H9 (cell line): ENCODE measurements at regions not wholly inside any gene's neighbourhood (a gene's known extent, or its start where the extent isn't known, plus 50 kb on each side); places are given as distances from the start of the nearest gene placed in this dataset.

Experiments used
- DNase-seq: peaks from one replicate; pipeline ENCODE4 v3.0.0-alpha.2; 2017
- H2AFZ ChIP-seq: one replicate; pipeline ENCODE4 v1.6.1; 2013; ENCODE audit warnings: mild to moderate bottlenecking, low read length, control low read depth, moderate library complexity
- H2AK5ac ChIP-seq: 2 replicates; pipeline ENCODE4 v1.6.1; 2013; ENCODE audit warnings: low read length, control low read depth, mixed read lengths; ENCODE audit not compliant: insufficient read length
- H2BK120ac ChIP-seq: one replicate; pipeline ENCODE4 v1.6.1; 2013; ENCODE audit warnings: low read depth, mild to moderate bottlenecking, low read length, control low read depth, inconsistent platforms; ENCODE audit not compliant: poor library complexity, severe bottlenecking
- H2BK12ac ChIP-seq: 2 replicates; pipeline ENCODE4 v1.6.1; 2013; ENCODE audit warnings: low read length, control low read depth, mixed read lengths, low read depth; ENCODE audit not compliant: insufficient read length
- H2BK15ac ChIP-seq: 2 replicates; pipeline ENCODE4 v1.6.1; 2013; ENCODE audit warnings: low read depth, low read length, control low read depth
- H2BK20ac ChIP-seq: one replicate; pipeline ENCODE4 v1.6.1; 2013; ENCODE audit warnings: low read depth, mild to moderate bottlenecking, low read length, control low read depth, inconsistent platforms; ENCODE audit not compliant: poor library complexity, severe bottlenecking
- H2BK5ac ChIP-seq: 2 replicates; pipeline ENCODE4 v1.6.1; 2013; ENCODE audit warnings: low read length, control low read depth, mixed read lengths; ENCODE audit not compliant: insufficient read length
- H3K14ac ChIP-seq: 2 replicates; pipeline ENCODE4 v1.6.1; 2013; ENCODE audit warnings: low read length, control low read depth; ENCODE audit not compliant: insufficient read depth
- H3K18ac ChIP-seq: 2 replicates; pipeline ENCODE4 v1.6.1; 2013; ENCODE audit warnings: low read depth, mild to moderate bottlenecking, mixed read lengths, low read length, control low read depth; ENCODE audit not compliant: insufficient read length
- H3K23ac ChIP-seq: 2 replicates; pipeline ENCODE4 v1.6.1; 2013; ENCODE audit warnings: low read length, control low read depth, mixed read lengths, low read depth; ENCODE audit not compliant: insufficient read length
- H3K23me2 ChIP-seq: 2 replicates; pipeline ENCODE4 v1.6.1; 2013; ENCODE audit warnings: low read depth, mild to moderate bottlenecking, mixed read lengths, low read length, control low read depth; ENCODE audit not compliant: insufficient read length, poor library complexity, severe bottlenecking
- H3K27ac ChIP-seq: 2 replicates; pipeline ENCODE4 v1.5.1; 2013; ENCODE audit warnings: low read length, control low read depth, mixed read lengths, low read depth; ENCODE audit not compliant: insufficient read length
- H3K27me3 ChIP-seq: 2 replicates; pipeline ENCODE4 v1.6.1; 2013; ENCODE audit warnings: low read length, control low read depth, inconsistent platforms; ENCODE audit not compliant: insufficient read depth
- H3K4ac ChIP-seq: 2 replicates; pipeline ENCODE4 v1.6.1; 2013; ENCODE audit warnings: low read depth, mild to moderate bottlenecking, control low read depth, inconsistent platforms, low read length, moderate library complexity
- H3K4me1 ChIP-seq: 2 replicates; pipeline ENCODE4 v1.6.1; 2013; ENCODE audit warnings: low read length, control low read depth, inconsistent platforms; ENCODE audit not compliant: insufficient read depth
- H3K4me2 ChIP-seq: 2 replicates; pipeline ENCODE4 v1.6.1; 2013; ENCODE audit warnings: low read length, control low read depth, mixed read lengths; ENCODE audit not compliant: insufficient read length, insufficient read depth
- H3K56ac ChIP-seq: 2 replicates; pipeline ENCODE4 v1.6.1; 2013; ENCODE audit warnings: low read depth, mild to moderate bottlenecking, mixed read lengths, low read length, control low read depth; ENCODE audit not compliant: insufficient read length
- H3K79me1 ChIP-seq: 2 replicates; pipeline ENCODE4 v1.6.1; 2013; ENCODE audit warnings: low read depth, mild to moderate bottlenecking, moderate library complexity, low read length, control low read depth, inconsistent platforms; ENCODE audit not compliant: insufficient read depth, poor library complexity, severe bottlenecking
- H3K79me2 ChIP-seq: 2 replicates; pipeline ENCODE4 v1.6.1; 2013; ENCODE audit warnings: low read length, control low read depth, inconsistent platforms; ENCODE audit not compliant: insufficient read depth
- H3K9ac ChIP-seq: 2 replicates; pipeline ENCODE4 v1.6.1; 2013; ENCODE audit warnings: low read length, control low read depth, mixed read lengths; ENCODE audit not compliant: insufficient read length; ENCODE audit errors: extremely low read depth
- H3K9me3 ChIP-seq: one replicate; pipeline ENCODE4 v1.6.1; 2013; ENCODE audit warnings: low read depth, low read length, inconsistent platforms; ENCODE audit not compliant: control insufficient read depth
- H3T11ph ChIP-seq: one replicate; pipeline ENCODE4 v1.6.1; 2013; ENCODE audit warnings: mild to moderate bottlenecking, low read length, control low read depth, inconsistent platforms
- H4K20me1 ChIP-seq: one replicate; pipeline ENCODE4 v1.6.1; 2013; ENCODE audit not compliant: control insufficient read depth, insufficient read length, insufficient read depth
- H4K5ac ChIP-seq: 2 replicates; pipeline ENCODE4 v1.6.1; 2013; ENCODE audit warnings: low read depth, mild to moderate bottlenecking, mixed read lengths, low read length, control low read depth; ENCODE audit not compliant: insufficient read length
- H4K8ac ChIP-seq: replicated peaks from 2 replicates; pipeline ENCODE4 v1.6.1; 2013; ENCODE audit warnings: low read length, control low read depth, mixed read lengths, low read depth; ENCODE audit not compliant: insufficient read length
- H4K91ac ChIP-seq: 2 replicates; pipeline ENCODE4 v1.6.1; 2013; ENCODE audit warnings: low read depth, mild to moderate bottlenecking, moderate library complexity, mixed read lengths, low read length, control low read depth; ENCODE audit not compliant: insufficient read length
- H3K27ac Mint-ChIP-seq, 3 experiments: 2 replicates in 2 of 3; 3 replicates in 1 of 3; pipeline ENCODE4 v1.8.0; 2020 to 2021; ENCODE audit warnings: mixed read lengths in 3 of 3, mild to moderate bottlenecking in 1 of 3, moderate library complexity in 1 of 3
- H3K27me3 Mint-ChIP-seq: 2 replicates; pipeline ENCODE4 v1.8.0; 2021; ENCODE audit warnings: low read depth, mild to moderate bottlenecking, moderate library complexity, mixed read lengths
- H3K36me3 Mint-ChIP-seq, 3 experiments: 2 replicates in 2 of 3; 3 replicates in 1 of 3; pipeline ENCODE4 v1.8.0; 2020 to 2021; ENCODE audit warnings: low read depth in 3 of 3, mixed read lengths in 3 of 3; ENCODE audit not compliant: insufficient read depth in 1 of 3
- H3K4me1 Mint-ChIP-seq, 2 experiments: 2 replicates each; pipeline ENCODE4 v1.8.0; 2020; ENCODE audit warnings: mixed read lengths in 2 of 2
- H3K4me3 Mint-ChIP-seq, 2 experiments: 2 replicates in 1 of 2; 3 replicates in 1 of 2; pipeline ENCODE4 v1.8.0; 2020 to 2021; ENCODE audit warnings: mild to moderate bottlenecking in 2 of 2, mixed read lengths in 2 of 2, moderate library complexity in 1 of 2
- H3K9me3 Mint-ChIP-seq, 2 experiments: 2 replicates in 1 of 2; 3 replicates in 1 of 2; pipeline ENCODE4 v1.8.0; 2020; ENCODE audit warnings: mild to moderate bottlenecking in 2 of 2, mixed read lengths in 2 of 2, moderate library complexity in 1 of 2
- WGBS: extraction: QIAGEN DNeasy Blood & Tissue Kit; methylation state at CpG from one replicate; pipeline ENCODE4 v1.1.7; 2013; ENCODE audit warnings: missing lambda C conversion rate, low lambda C conversion rate, mixed read lengths; ENCODE audit not compliant: insufficient read length; ENCODE audit errors: extremely low coverage; 5-methylcytosine and 5-hydroxymethylcytosine counted together
- TF ChIP-seq, protein P1 (sequence below): fragments of 200-600 bp; sonication (generic); conservative IDR thresholded peaks from 3 replicates; pipeline ENCODE4 v1.8.0; 2021; ENCODE audit warnings: antibody characterized with exemption, mild to moderate bottlenecking

GRCh38 chr16:59045501-59045900 is 311.4 kb upstream of the GOT2 start:
- Histone ChIP-seq H3K4ac (no peak overlapping the region), H3K9me3 (no peaks in the 10 kb centered on the region), H2BK15ac (no peak overlapping the region), H4K91ac (no peak overlapping the region), H3K18ac (no peak overlapping the region), H2BK20ac (no peak overlapping the region), H4K5ac (no peak overlapping the region), H3K56ac (no peak overlapping the region), H2AK5ac (no peak overlapping the region), H3T11ph (no peak overlapping the region), H3K79me2 (no peaks in the 10 kb centered on the region), H2AFZ (no peak overlapping the region), H3K79me1 (no peaks in the 10 kb centered on the region), H3K23me2 (no peaks in the 10 kb centered on the region), H3K27me3 (no peaks in the 10 kb centered on the region), H4K8ac (no peak overlapping the region), H3K4me2 (no peak overlapping the region), H3K4me1 (no peaks in the 10 kb centered on the region), H2BK5ac (no peak overlapping the region), H3K27ac (no peak overlapping the region), H3K9ac (no peak overlapping the region), H3K14ac (no peak overlapping the region), H2BK12ac (no peak overlapping the region), H3K23ac (no peak overlapping the region), H2BK120ac (no peak overlapping the region), H4K20me1 (no peaks in the 10 kb centered on the region)
- Mint-ChIP-seq H3K27ac (no peak overlapping the region), H3K9me3 (no peaks in the 10 kb centered on the region), H3K36me3 (no peaks in the 10 kb centered on the region), H3K4me3 (no peak overlapping the region), H3K27me3 (no peaks in the 10 kb centered on the region; the same call in 1 of the 2 replicates), H3K4me1 (no peaks in the 10 kb centered on the region)
- TF ChIP-seq, protein P1, sequence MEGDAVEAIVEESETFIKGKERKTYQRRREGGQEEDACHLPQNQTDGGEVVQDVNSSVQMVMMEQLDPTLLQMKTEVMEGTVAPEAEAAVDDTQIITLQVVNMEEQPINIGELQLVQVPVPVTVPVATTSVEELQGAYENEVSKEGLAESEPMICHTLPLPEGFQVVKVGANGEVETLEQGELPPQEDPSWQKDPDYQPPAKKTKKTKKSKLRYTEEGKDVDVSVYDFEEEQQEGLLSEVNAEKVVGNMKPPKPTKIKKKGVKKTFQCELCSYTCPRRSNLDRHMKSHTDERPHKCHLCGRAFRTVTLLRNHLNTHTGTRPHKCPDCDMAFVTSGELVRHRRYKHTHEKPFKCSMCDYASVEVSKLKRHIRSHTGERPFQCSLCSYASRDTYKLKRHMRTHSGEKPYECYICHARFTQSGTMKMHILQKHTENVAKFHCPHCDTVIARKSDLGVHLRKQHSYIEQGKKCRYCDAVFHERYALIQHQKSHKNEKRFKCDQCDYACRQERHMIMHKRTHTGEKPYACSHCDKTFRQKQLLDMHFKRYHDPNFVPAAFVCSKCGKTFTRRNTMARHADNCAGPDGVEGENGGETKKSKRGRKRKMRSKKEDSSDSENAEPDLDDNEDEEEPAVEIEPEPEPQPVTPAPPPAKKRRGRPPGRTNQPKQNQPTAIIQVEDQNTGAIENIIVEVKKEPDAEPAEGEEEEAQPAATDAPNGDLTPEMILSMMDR, result no peak
- DNase-seq, result no peak
- WGBS, result no CpG with 5 or more reads among the region's 4 CpGs
